Neutrophil (primary cell): ENCODE measurements at regions not wholly inside any gene's neighbourhood (a gene's known extent, or its start where the extent isn't known, plus 50 kb on each side); places are given as distances from the start of the nearest gene placed in this dataset.

Experiments
- H3K27ac ChIP-seq: fragments of 200-600 bp; sonication (generic); 2 replicates; pipeline ENCODE4 v1.5.1; 2016; ENCODE audit warnings: mild to moderate bottlenecking, moderate library complexity
- H3K27me3 ChIP-seq: fragments of 200-600 bp; sonication (generic); 2 replicates; pipeline ENCODE4 v1.6.0; 2016; ENCODE audit warnings: mild to moderate bottlenecking
- H3K36me3 ChIP-seq: fragments of 200-600 bp; sonication (generic); 2 replicates; pipeline ENCODE4 v1.5.1; 2017
- H3K4me1 ChIP-seq, 2 experiments: fragments of 200-600 bp in 1 of 2; sonication (generic) in 1 of 2; 1 replicate in 1 of 2; 2 replicates in 1 of 2; pipeline versions ENCODE4 v1.5.1 to v1.6.1; 2013 to 2016; ENCODE audit warnings: low read depth in 1 of 2, low read length in 1 of 2, mild to moderate bottlenecking in 1 of 2, moderate library complexity in 1 of 2; ENCODE audit not compliant: control insufficient read depth in 1 of 2, insufficient read depth in 1 of 2
- H3K4me3 ChIP-seq, 2 experiments: fragments of 200-600 bp in 1 of 2; sonication (generic) in 1 of 2; 1 replicate in 1 of 2; 2 replicates in 1 of 2; pipeline ENCODE4 v1.5.1; 2013 to 2016; ENCODE audit warnings: low read depth in 1 of 2, low read length in 1 of 2, mild to moderate bottlenecking in 1 of 2, moderate library complexity in 1 of 2
- H3K9me3 ChIP-seq: fragments of 200-600 bp; sonication (generic); 2 replicates; pipeline ENCODE4 v1.5.1; 2016
- TF ChIP-seq, protein P1 (sequence below): fragments of 200-600 bp; sonication (generic); IDR thresholded peaks from 2 replicates; pipeline ENCODE4 v1.5.1; 2016; ENCODE audit warnings: antibody characterized with exemption

GRCh38 chr12:84712747-84713146 lies 199.9 kb downstream of the SLC6A15 start:
- Histone ChIP-seq H3K4me3 (no peak overlapping the region), H3K36me3 (no peaks in the 10 kb centered on the region), H3K27ac (no peak overlapping the region), H3K4me1 (no peaks in the 10 kb centered on the region), H3K27me3 (no peaks in the 10 kb centered on the region), H3K9me3 (no peaks in the 10 kb centered on the region)
- TF ChIP-seq, protein P1, sequence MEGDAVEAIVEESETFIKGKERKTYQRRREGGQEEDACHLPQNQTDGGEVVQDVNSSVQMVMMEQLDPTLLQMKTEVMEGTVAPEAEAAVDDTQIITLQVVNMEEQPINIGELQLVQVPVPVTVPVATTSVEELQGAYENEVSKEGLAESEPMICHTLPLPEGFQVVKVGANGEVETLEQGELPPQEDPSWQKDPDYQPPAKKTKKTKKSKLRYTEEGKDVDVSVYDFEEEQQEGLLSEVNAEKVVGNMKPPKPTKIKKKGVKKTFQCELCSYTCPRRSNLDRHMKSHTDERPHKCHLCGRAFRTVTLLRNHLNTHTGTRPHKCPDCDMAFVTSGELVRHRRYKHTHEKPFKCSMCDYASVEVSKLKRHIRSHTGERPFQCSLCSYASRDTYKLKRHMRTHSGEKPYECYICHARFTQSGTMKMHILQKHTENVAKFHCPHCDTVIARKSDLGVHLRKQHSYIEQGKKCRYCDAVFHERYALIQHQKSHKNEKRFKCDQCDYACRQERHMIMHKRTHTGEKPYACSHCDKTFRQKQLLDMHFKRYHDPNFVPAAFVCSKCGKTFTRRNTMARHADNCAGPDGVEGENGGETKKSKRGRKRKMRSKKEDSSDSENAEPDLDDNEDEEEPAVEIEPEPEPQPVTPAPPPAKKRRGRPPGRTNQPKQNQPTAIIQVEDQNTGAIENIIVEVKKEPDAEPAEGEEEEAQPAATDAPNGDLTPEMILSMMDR: no peak

DNA sequence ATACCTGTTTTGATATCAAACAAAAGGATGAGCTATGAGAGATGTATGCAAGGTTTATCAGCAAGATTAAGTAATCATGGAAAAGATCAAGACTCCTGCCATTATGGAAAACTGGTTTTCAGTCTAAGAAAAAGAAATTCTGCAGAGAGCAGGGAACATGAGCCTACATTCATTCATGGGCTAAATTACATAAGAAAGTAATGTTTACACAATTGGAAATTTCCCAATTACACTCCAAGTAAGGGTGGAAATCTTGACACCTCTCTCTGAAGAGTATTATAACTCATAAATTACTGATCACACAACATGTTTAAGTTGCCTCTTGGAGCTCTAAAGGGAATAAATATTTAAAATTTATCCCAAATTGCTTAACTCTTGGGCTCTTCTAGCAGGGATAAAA lies 206.2 kb downstream of the SLC6A15 start:
- Histone ChIP-seq H3K27ac (no peak overlapping the region), H3K9me3 (no peaks in the 10 kb centered on the region), H3K4me3 (no peak overlapping the region), H3K4me1 (no peaks in the 10 kb centered on the region), H3K36me3 (no peaks in the 10 kb centered on the region), H3K27me3 (no peaks in the 10 kb centered on the region)
- TF ChIP-seq, protein P1: no peak

DNA sequence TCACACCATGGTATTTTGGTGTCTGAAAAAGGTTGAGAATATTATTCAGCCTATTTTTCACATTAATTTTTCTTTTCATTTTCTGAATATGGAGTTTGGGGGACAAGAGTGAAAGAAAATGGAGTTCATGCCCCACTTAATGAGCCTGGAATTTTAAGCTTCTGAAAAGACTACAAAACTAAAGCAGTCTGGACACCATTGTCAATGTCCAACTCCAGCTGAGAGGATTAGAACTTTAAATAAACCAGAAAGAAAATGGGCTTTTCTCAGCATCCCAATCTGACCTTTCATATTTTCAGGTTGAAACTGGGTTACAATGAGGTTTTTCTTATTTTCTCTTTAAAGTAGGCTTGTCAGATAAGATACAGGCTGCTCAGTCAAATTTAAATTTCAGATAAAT lies 207.7 kb downstream of the SLC6A15 start:
- Histone ChIP-seq H3K4me1 (no peaks in the 10 kb centered on the region), H3K36me3 (no peaks in the 10 kb centered on the region), H3K27me3 (no peaks in the 10 kb centered on the region), H3K4me3 (no peak overlapping the region), H3K27ac (no peak overlapping the region), H3K9me3 (no peaks in the 10 kb centered on the region)
- TF ChIP-seq, protein P1: no peak

- Histone ChIP-seq H3K36me3 (no peaks in the 10 kb centered on the region), H3K9me3 (no peaks in the 10 kb centered on the region), H3K27me3 (no peaks in the 10 kb centered on the region), H3K27ac (no peak overlapping the region), H3K4me1 (no peaks in the 10 kb centered on the region), H3K4me3 (no peak overlapping the region)
- TF ChIP-seq, protein P1: no peak
Observed at GRCh38 chr12:84702001-84702400, 210.6 kb downstream of the SLC6A15 start.

GRCh38 chr12:84701041-84701440 lies 211.6 kb downstream of the SLC6A15 start:
- H3K9me3 ChIP-seq: no peaks in the 10 kb centered on the region
- H3K27ac ChIP-seq: no peak overlapping the region
- no peaks in the 10 kb centered on the region for H3K27me3 ChIP-seq
- no peaks in the 10 kb centered on the region for H3K4me1 ChIP-seq
- no peaks in the 10 kb centered on the region for H3K36me3 ChIP-seq
- TF ChIP-seq, protein P1: no peak
- no peak overlapping the region for H3K4me3 ChIP-seq
